Activated T-cell treated with anti-CD3 and anti-CD28 coated beads, Interleukin-2, amount 50 U/mL, for 72 hours (primary cell): ENCODE measurements at regions not wholly inside any gene's neighbourhood (a gene's known extent, or its start where the extent isn't known, plus 50 kb on each side); places are given as distances from the start of the nearest gene placed in this dataset.

ENCODE experiments used
- ATAC-seq, 2 donors: fragments of 150-1000 bp; cut with Tn5 transposase; replicated peaks in 1 of 2; 2 replicates each; pipeline ENCODE4 v1.10.0; 2021; ENCODE audit warnings: moderate library complexity in 2 of 2, mild to moderate bottlenecking in 1 of 2
- DNase-seq, 2 donors: peaks; one replicate each; pipeline ENCODE4 v3.0.0; 2021 to 2022; ENCODE audit warnings: mixed read lengths in 1 of 2
- H3K27ac Mint-ChIP-seq: one replicate; pipeline ENCODE4 v1.8.0; 2022; ENCODE audit warnings: mild to moderate bottlenecking, moderate library complexity, mixed read lengths
- H3K27me3 Mint-ChIP-seq: one replicate; pipeline ENCODE4 v1.8.0; 2022; ENCODE audit warnings: low read depth, mixed read lengths
- H3K36me3 Mint-ChIP-seq, 2 donors: one replicate each; pipeline ENCODE4 v1.8.0; 2022; ENCODE audit warnings: mixed read lengths in 2 of 2, mild to moderate bottlenecking in 1 of 2; ENCODE audit not compliant: insufficient read depth in 2 of 2
- H3K4me1 Mint-ChIP-seq: one replicate; pipeline ENCODE4 v1.8.0; 2022; ENCODE audit warnings: low read depth, mixed read lengths
- H3K4me3 Mint-ChIP-seq, 2 donors: one replicate each; pipeline ENCODE4 v1.8.0; 2022; ENCODE audit warnings: mild to moderate bottlenecking in 2 of 2, mixed read lengths in 2 of 2, moderate library complexity in 2 of 2
- H3K9me3 Mint-ChIP-seq, 2 donors: one replicate each; pipeline ENCODE4 v1.8.0; 2022; ENCODE audit warnings: mixed read lengths in 2 of 2

DNA sequence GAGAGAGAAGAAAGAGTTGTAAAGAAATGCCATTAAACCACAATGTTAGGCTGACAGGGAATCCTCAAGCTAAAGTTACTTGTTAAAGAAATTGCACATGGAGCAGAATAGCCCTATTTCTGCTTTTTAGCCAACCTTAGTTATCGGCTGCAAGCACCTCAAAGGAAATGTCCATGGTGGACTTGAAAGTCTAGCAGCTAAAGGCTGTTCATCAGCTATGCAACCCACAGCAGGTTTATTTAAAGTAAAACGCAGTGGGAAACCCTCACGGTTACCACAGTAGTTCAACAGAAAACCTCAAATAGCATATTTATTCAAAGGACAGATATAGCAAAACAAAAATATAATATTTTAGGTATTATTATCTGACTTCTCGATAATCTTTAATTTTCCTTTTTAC lies 967.2 kb downstream of the IGSF11 start:
- Mint-ChIP-seq H3K27ac (no peak overlapping the region), H3K4me1 (no peaks in the 10 kb centered on the region), H3K27me3 (no peaks in the 10 kb centered on the region), H3K36me3 (no peaks in the 10 kb centered on the region), H3K9me3 (peaks cover 2 to 19% of the 10 kb centered on the region in 2 donors), H3K4me3 (no peak overlapping the region)
- no peak for DNase-seq
- no peak for ATAC-seq

DNA sequence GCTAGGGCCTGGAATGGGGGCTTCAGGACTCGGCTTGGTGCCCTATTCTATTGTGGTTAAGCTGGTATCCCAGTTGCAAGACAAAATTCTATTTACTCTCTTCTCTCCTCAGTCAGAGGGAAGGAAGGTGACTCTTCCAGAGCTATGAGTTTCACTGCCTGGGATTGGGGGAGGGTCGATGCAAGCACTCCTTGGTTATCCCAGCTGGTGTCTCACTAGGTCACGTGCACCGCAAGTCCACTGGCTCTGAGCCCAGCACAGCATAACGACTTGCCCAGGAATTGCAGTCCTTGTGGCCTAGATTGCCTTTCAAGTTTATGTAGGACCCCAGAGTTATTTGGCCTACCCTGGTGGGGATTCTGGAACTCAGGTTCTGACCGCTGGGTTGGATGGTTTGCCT lies 958.8 kb downstream of the IGSF11 start:
- H3K27ac Mint-ChIP-seq, result no peak overlapping the region
- ATAC-seq, result no peak
- no peak overlapping the region for H3K4me3 Mint-ChIP-seq
- DNase-seq, result no peak
- H3K9me3 Mint-ChIP-seq, result peaks cover 8 to 10% of the 10 kb centered on the region in 2 donors
- H3K36me3 Mint-ChIP-seq, result peaks cover 0 to 2% of the 10 kb centered on the region in 2 donors
- H3K4me1 Mint-ChIP-seq, result no peaks in the 10 kb centered on the region
- H3K27me3 Mint-ChIP-seq, result no peaks in the 10 kb centered on the region

DNA sequence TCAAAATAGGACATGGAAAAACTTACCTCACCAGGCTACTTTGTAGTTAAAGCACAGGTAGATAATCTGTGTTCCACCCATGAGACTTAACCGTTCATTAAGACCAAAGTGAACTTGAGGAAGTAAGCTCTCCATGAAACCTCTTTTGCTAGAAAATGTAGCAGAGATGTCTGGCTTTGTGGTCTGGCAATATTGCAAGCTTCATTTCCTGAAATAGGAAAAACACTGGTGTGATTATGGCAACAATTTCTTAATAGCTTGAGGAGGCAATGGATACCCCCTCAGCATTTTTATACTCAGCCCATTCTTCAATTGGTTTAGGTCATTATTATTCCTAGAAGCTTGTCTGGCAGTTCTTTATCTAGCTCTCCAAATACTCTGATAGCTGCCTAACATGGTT lies 957.3 kb downstream of the IGSF11 start:
- Mint-ChIP-seq H3K27ac (no peak overlapping the region), H3K27me3 (no peaks in the 10 kb centered on the region), H3K4me1 (no peaks in the 10 kb centered on the region), H3K36me3 (peaks cover 0 to 2% of the 10 kb centered on the region in 2 donors), H3K4me3 (no peak overlapping the region), H3K9me3 (peaks cover 7 to 11% of the 10 kb centered on the region in 2 donors)
- DNase-seq (no peak), ATAC-seq (no peak)

DNA sequence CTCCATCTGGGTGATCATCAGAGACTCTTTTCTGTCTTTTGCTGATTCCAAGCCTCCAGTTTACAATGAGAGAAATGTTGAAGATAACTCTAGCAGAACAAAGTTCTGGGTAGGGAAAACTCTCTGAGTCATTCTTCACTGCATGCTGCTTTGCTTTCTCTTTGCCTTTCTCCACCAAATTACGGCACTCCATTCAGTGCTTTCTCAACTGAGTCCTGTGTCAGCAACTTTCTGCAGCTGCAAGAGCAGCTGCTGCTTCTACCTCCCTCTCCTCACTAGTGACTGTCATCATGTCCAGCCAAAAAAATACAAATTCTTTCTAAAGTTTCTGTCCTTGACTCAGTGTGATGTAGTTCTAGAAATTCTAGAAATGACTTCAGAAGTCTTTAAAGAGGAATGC lies 953.8 kb downstream of the IGSF11 start:
- no peaks in the 10 kb centered on the region for H3K4me1 Mint-ChIP-seq
- H3K9me3 Mint-ChIP-seq, result peaks cover 4 to 8% of the 10 kb centered on the region in 2 donors
- DNase-seq (no peak), ATAC-seq (no peak)
- H3K36me3 Mint-ChIP-seq, result no peaks in the 10 kb centered on the region
- no peak overlapping the region for H3K27ac Mint-ChIP-seq
- no peaks in the 10 kb centered on the region for H3K27me3 Mint-ChIP-seq
- H3K4me3 Mint-ChIP-seq, result no peak overlapping the region

DNA sequence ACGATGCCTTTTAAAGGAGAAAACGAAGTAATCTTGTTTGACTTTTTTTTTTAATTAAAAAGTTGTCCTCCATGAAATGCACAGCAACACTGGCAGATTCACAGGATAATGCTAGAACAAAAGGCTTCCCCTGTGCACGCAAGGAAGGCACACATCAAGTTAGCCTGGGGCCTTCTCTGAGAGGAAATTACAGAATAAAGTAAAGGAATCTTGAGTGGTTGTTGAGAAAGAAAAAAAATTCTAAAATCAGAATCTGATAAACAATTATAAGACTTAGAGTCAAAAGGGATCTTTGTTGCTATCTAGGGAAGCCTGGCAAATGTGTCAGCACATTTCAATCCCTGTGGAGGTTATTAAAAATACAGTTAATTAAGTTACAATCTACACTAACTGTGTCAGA lies 946.0 kb downstream of the IGSF11 start:
- no peaks in the 10 kb centered on the region for H3K4me1 Mint-ChIP-seq
- peaks cover 3 to 6% of the 10 kb centered on the region in 2 donors for H3K36me3 Mint-ChIP-seq
- no peak overlapping the region for H3K4me3 Mint-ChIP-seq
- ATAC-seq (no peak), DNase-seq (no peak)
- no peaks in the 10 kb centered on the region for H3K27me3 Mint-ChIP-seq
- peaks cover 10 to 14% of the 10 kb centered on the region in 2 donors for H3K9me3 Mint-ChIP-seq
- no peak overlapping the region for H3K27ac Mint-ChIP-seq

DNA sequence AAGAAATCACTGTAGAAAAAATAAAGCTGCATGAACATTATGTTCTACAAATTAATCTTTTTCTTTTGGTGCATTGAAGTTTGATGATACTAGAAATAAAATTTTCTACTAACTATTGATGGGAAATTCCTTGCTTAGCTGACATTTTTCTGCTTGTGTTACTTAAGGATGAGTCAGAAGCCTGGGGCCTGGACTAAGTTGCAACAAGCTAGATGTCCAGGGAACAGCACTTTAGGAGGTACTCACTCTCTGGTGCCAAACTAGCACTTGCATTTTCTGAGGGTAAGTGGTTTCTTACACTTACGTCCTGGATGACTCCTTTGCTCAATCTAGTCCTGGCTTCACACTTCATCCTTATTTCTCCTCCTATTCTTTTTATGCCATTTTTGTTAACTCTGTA lies 945.1 kb downstream of the IGSF11 start:
- DNase-seq, result no peak
- no peaks in the 10 kb centered on the region for H3K4me1 Mint-ChIP-seq
- peaks cover 6 to 7% of the 10 kb centered on the region in 2 donors for H3K36me3 Mint-ChIP-seq
- no peaks in the 10 kb centered on the region for H3K27me3 Mint-ChIP-seq
- no peak overlapping the region for H3K4me3 Mint-ChIP-seq
- no peak for ATAC-seq
- H3K9me3 Mint-ChIP-seq, result peaks cover 10 to 17% of the 10 kb centered on the region in 2 donors
- no peak overlapping the region for H3K27ac Mint-ChIP-seq

DNA sequence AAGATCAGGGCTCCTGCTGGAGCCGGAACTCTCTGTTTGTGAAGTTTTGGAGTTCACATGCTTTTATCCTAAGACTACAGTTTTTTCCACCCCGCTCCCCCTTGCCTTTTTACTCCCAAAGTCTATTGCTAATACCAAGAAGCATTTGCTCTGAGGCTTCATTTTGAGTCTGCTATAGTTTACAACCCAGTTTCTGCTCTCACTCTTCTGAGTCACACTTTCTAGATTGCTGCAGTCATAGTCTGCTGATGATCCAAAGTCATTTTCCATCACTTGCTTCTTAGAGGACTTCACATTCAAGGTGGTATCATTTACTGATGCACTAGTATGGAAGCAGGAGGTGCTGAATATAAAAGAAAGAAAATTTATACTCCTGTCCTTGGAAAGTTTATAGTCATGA lies 937.4 kb downstream of the IGSF11 start:
- Mint-ChIP-seq H3K27me3 (no peaks in the 10 kb centered on the region), H3K4me3 (no peak overlapping the region), H3K4me1 (no peaks in the 10 kb centered on the region), H3K9me3 (peaks cover 6 to 10% of the 10 kb centered on the region in 2 donors), H3K27ac (no peak overlapping the region), H3K36me3 (peaks cover 5 to 6% of the 10 kb centered on the region in 2 donors)
- ATAC-seq (no peak), DNase-seq (no peak)

DNA sequence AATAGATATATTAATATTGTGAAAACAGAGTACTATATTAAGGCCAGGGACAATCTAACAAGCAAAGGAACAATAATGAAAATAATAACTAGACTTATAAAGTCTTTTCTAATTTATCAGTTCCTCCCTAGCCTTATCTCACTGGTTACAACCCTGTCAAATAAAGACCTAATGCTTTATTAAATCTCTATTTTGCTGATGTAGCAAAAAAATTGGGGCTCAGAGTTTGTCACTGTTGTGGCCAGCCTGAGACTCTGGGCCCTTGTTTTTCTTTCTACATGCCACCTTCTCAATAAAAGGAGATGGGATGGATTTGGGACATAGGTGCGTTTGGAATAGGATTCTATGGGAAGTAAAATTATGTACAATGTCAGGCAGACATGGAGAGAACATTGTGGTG lies 937.0 kb downstream of the IGSF11 start:
- Mint-ChIP-seq H3K4me1 (no peaks in the 10 kb centered on the region), H3K27ac (no peak overlapping the region), H3K4me3 (no peak overlapping the region), H3K36me3 (peaks cover 2 to 4% of the 10 kb centered on the region in 2 donors), H3K9me3 (peaks cover 2 to 6% of the 10 kb centered on the region in 2 donors), H3K27me3 (no peaks in the 10 kb centered on the region)
- no peak for ATAC-seq
- DNase-seq, result no peak

DNA sequence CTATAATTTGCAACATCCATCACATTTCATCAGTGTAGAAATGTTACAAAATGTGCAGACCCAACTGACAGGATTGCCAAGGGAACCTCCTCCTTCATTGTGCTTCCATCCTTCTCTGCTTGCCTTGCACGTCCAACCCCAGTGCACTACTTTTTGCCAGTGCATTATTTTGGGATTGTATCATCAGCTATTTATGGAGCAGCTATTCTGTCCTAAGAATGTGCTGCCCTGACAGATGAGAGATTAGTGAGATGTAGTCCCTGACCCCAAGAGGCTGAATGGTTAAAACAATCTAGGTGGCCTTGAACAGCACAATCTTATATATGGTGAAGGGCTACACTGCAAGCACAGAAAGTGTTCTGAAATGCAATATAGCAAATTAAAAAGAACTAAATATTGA lies 935.8 kb downstream of the IGSF11 start:
- DNase-seq (no peak), ATAC-seq (no peak)
- Mint-ChIP-seq H3K9me3 (peaks cover 3% of the 10 kb centered on the region in 2 donors), H3K27me3 (no peaks in the 10 kb centered on the region), H3K36me3 (peaks cover 0 to 4% of the 10 kb centered on the region in 2 donors), H3K27ac (no peak overlapping the region), H3K4me1 (no peaks in the 10 kb centered on the region), H3K4me3 (no peak overlapping the region)

DNA sequence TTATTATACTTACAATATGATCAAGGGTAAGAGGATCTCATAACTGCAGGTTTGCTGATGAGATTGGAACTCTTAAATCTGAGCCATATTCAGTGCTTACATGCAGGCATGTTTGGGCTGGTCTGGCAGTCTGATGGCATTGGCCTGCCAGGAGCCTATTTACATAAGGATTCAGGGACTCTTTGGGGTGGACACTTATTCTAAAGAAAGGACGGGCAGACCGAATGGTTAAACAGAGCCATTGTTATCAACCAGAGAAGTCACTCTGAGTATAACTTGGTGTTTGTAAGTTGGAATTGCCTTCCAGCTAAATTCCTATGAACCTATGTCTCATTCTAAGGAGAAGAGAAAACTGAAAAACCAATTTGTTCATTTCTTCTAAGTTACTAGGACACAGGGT lies 932.8 kb downstream of the IGSF11 start:
- H3K36me3 Mint-ChIP-seq, result no peaks in the 10 kb centered on the region
- H3K27ac Mint-ChIP-seq, result no peak overlapping the region
- H3K4me3 Mint-ChIP-seq, result no peak overlapping the region
- peaks cover 3 to 10% of the 10 kb centered on the region in 2 donors for H3K9me3 Mint-ChIP-seq
- ATAC-seq (no peak), DNase-seq (no peak)
- no peaks in the 10 kb centered on the region for H3K4me1 Mint-ChIP-seq
- no peaks in the 10 kb centered on the region for H3K27me3 Mint-ChIP-seq

DNA sequence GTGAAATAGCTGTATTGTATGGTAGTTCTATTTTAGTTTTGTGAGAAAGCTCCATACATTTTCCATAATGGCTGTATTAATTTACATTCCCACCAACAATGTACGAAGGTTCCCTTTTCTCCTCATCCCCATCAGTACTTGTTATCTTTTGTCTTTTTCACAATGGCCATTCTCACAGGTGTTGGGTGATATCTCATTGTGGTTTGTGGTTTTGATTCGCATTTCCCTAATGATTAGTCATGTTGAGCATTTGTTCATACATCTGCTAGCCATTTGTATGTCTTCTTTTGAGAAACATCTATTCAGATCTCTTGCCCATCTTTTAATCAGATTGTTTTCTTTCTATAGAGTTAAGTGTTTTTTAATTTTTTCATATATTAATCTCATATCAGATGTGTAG lies 931.9 kb downstream of the IGSF11 start:
- H3K9me3 Mint-ChIP-seq, result peaks cover 3 to 10% of the 10 kb centered on the region in 2 donors
- no peaks in the 10 kb centered on the region for H3K4me1 Mint-ChIP-seq
- no peaks in the 10 kb centered on the region for H3K27me3 Mint-ChIP-seq
- no peak overlapping the region for H3K27ac Mint-ChIP-seq
- ATAC-seq (no peak), DNase-seq (no peak)
- H3K36me3 Mint-ChIP-seq, result no peaks in the 10 kb centered on the region
- H3K4me3 Mint-ChIP-seq, result no peak overlapping the region

DNA sequence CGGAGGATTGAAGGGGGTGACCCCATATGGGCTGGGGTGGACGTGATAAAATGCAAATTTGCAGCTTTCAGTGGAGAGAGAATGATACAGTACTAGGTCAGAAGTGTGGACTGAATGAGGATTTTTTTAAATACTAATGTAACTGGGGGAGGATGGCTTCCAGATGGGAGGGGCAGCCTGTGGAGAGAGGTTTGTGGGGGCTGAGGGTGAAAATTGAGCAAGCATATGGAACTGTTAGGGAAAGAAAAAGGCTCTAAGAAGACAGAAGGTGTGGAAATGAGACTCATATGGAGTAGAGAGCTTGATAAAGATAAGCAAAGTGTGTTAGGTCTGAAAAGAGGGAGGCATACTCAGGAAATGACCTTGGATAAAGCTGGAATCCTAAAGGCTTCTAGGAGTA lies 926.4 kb downstream of the IGSF11 start:
- Mint-ChIP-seq H3K4me1 (no peaks in the 10 kb centered on the region), H3K27ac (no peak overlapping the region), H3K36me3 (peaks cover 0 to 1% of the 10 kb centered on the region in 2 donors), H3K4me3 (no peak overlapping the region), H3K27me3 (no peaks in the 10 kb centered on the region), H3K9me3 (peaks cover 7 to 8% of the 10 kb centered on the region in 2 donors)
- no peak for DNase-seq
- ATAC-seq, result no peak

DNA sequence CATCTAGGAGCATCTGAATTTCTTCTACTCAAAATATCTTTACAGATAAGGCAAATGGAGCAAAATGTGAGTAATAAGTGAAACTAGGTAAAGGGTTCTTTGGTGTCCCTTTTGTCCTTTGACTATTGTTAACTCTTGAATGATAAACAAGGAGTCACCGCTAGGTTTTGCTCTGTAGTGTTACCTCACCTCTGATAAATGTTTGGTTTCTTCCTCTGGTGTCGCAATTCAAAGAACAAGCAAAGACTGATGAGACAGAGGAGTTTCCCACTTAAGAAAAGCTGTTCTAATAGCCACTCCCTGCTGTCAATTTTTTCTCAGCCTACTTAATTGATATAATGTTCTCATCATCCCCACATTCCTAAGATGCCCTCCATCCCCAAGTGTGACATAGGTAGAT lies 925.9 kb downstream of the IGSF11 start:
- no peak overlapping the region for H3K4me3 Mint-ChIP-seq
- H3K9me3 Mint-ChIP-seq, result peaks cover 7 to 8% of the 10 kb centered on the region in 2 donors
- peaks cover 0 to 1% of the 10 kb centered on the region in 2 donors for H3K36me3 Mint-ChIP-seq
- H3K27me3 Mint-ChIP-seq, result no peaks in the 10 kb centered on the region
- H3K4me1 Mint-ChIP-seq, result no peaks in the 10 kb centered on the region
- DNase-seq (no peak), ATAC-seq (no peak)
- no peak overlapping the region for H3K27ac Mint-ChIP-seq

DNA sequence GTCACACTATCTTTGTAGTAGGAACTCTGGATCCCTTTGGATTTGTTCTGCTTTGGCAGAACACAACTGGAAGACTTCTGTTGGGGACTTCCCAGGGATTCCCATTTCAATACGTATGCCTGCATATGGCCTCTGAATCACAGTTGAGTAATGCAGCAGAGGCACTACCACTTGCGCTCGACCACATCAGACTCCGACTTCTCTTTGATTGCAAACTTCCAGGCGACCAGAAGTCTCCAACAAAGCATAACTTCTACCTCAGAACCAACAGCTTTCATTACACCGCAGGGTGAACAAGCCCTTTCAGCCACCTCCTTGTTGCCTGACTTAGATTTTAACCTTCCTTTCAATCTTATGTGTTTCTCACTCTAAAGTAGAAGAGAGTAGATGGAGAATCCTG lies 924.4 kb downstream of the IGSF11 start:
- DNase-seq, result no peak
- H3K4me3 Mint-ChIP-seq, result no peak overlapping the region
- no peak overlapping the region for H3K27ac Mint-ChIP-seq
- H3K27me3 Mint-ChIP-seq, result no peaks in the 10 kb centered on the region
- ATAC-seq, result no peak
- H3K4me1 Mint-ChIP-seq, result no peaks in the 10 kb centered on the region
- H3K36me3 Mint-ChIP-seq, result peaks cover 0 to 1% of the 10 kb centered on the region in 2 donors
- H3K9me3 Mint-ChIP-seq, result peaks cover 5 to 7% of the 10 kb centered on the region in 2 donors
